Tibial artery (tissue), 4 donors: ENCODE measurements at regions not wholly inside any gene's neighbourhood (a gene's known extent, or its start where the extent isn't known, plus 50 kb on each side); places are given as distances from the start of the nearest gene placed in this dataset.

Experiments used
- DNase-seq, 2 donors: peaks; one replicate each; pipeline ENCODE4 v3.0.0-alpha.2; 2019
- H3K27ac ChIP-seq, 2 donors: fragments of 200-600 bp; sonication (generic) in 1 of 2; 1 replicate in 1 of 2; 2 replicates in 1 of 2; pipeline ENCODE4 v1.5.1; 2018 to 2019; ENCODE audit warnings: mild to moderate bottlenecking in 1 of 2
- H3K27me3 ChIP-seq, 2 donors: fragments of 200-600 bp; sonication (generic) in 1 of 2; one replicate each; pipeline versions ENCODE4 v1.5.1 to v1.6.0; 2016 to 2019
- H3K36me3 ChIP-seq, 3 donors: fragments of 200-600 bp; sonication (generic) in 2 of 3; one replicate each; pipeline ENCODE4 v1.5.1; 2016 to 2019; ENCODE audit warnings: mild to moderate bottlenecking in 2 of 3
- H3K4me1 ChIP-seq, 4 donors: fragments of 200-600 bp; sonication (generic) in 2 of 4; 1 replicate in 3 of 4; 2 replicates in 1 of 4; pipeline ENCODE4 v1.5.1; 2016 to 2019
- H3K4me3 ChIP-seq, 2 donors: fragments of 200-600 bp; sonication (generic) in 1 of 2; 1 replicate in 1 of 2; 2 replicates in 1 of 2; pipeline ENCODE4 v1.5.1; 2018 to 2019; ENCODE audit warnings: mild to moderate bottlenecking in 2 of 2
- H3K9me3 ChIP-seq, 3 donors: fragments of 200-600 bp; sonication (generic) in 1 of 3; one replicate each; pipeline ENCODE4 v1.5.1; 2016 to 2019
- CTCF ChIP-seq, 2 experiments: fragments of 200-600 bp in 1 of 2; fragments of 450-650 bp in 1 of 2; IDR thresholded peaks; one replicate each; pipeline ENCODE4 v1.5.1; 2017 to 2019; ENCODE audit warnings: antibody characterized with exemption in 2 of 2, mild to moderate bottlenecking in 1 of 2, moderate library complexity in 1 of 2
- intact Hi-C: fragments of 100-400 bp; cut with DNase I; formaldehyde crosslinking; loops from one replicate; pipeline ENCODE4 v1.15.0; 2023; ENCODE audit warnings: low total_unique reads

GRCh38 chr2:45127891-45128290 is 118.6 kb upstream of the SIX2 start:
- Histone ChIP-seq H3K36me3 (no peaks in the 10 kb centered on the region), H3K27me3 (no peaks in the 10 kb centered on the region), H3K4me1 (peaks cover 0 to 7% (median 0%) of the 10 kb centered on the region in 4 donors), H3K4me3 (no peak overlapping the region), H3K27ac (no peak overlapping the region), H3K9me3 (no peaks in the 10 kb centered on the region)
- DNase-seq: no peak
- no peak for TF ChIP-seq CTCF (IDR thresholded peaks at IDR 0.05)
- intact Hi-C loops: no loop called here

GRCh38 chr2:45127321-45127720 is 118.1 kb upstream of the SIX2 start:
- Histone ChIP-seq H3K4me1 (peaks cover 0 to 7% (median 0%) of the 10 kb centered on the region in 4 donors), H3K9me3 (no peaks in the 10 kb centered on the region), H3K27me3 (no peaks in the 10 kb centered on the region), H3K27ac (no peak overlapping the region), H3K4me3 (no peak overlapping the region), H3K36me3 (no peaks in the 10 kb centered on the region)
- TF ChIP-seq CTCF (IDR thresholded peaks at IDR 0.05): no peak
- DNase-seq: no peak
- intact Hi-C loops: no loop called here

- Histone ChIP-seq H3K36me3 (no peaks in the 10 kb centered on the region), H3K27me3 (no peaks in the 10 kb centered on the region), H3K27ac (no peak overlapping the region), H3K9me3 (no peaks in the 10 kb centered on the region), H3K4me3 (no peak overlapping the region), H3K4me1 (peaks cover 0 to 7% (median 0%) of the 10 kb centered on the region in 4 donors)
- intact Hi-C loops: no loop called here
- no peak for DNase-seq
- no peak for TF ChIP-seq CTCF (IDR thresholded peaks at IDR 0.05)
Observed at GRCh38 chr2:45125232-45125631, 116.0 kb upstream of the SIX2 start.

GRCh38 chr2:45124456-45124855 is 115.2 kb upstream of the SIX2 start:
- Histone ChIP-seq H3K36me3 (no peaks in the 10 kb centered on the region), H3K4me1 (peaks cover 0 to 7% (median 0%) of the 10 kb centered on the region in 4 donors), H3K9me3 (no peaks in the 10 kb centered on the region), H3K27me3 (no peaks in the 10 kb centered on the region), H3K4me3 (no peak overlapping the region), H3K27ac (no peak overlapping the region)
- no peak for DNase-seq
- intact Hi-C loops: no loop called here
- no peak for TF ChIP-seq CTCF (IDR thresholded peaks at IDR 0.05)

- H3K4me3 ChIP-seq: no peak overlapping the region
- no peak overlapping the region for H3K27ac ChIP-seq
- H3K4me1 ChIP-seq: peaks cover 0 to under 1% (median 0%) of the 10 kb centered on the region in 4 donors
- no peaks in the 10 kb centered on the region for H3K9me3 ChIP-seq
- no peak for DNase-seq
- no peak for TF ChIP-seq CTCF (IDR thresholded peaks at IDR 0.05)
- H3K27me3 ChIP-seq: no peaks in the 10 kb centered on the region
- intact Hi-C loops: no loop called here
- no peaks in the 10 kb centered on the region for H3K36me3 ChIP-seq
Observed at GRCh38 chr2:45123521-45124191, 114.4 kb upstream of the SIX2 start.

- no peaks in the 10 kb centered on the region for H3K9me3 ChIP-seq
- no peak overlapping the region for H3K4me3 ChIP-seq
- intact Hi-C loops: no loop called here
- no peak for TF ChIP-seq CTCF (IDR thresholded peaks at IDR 0.05)
- H3K27ac ChIP-seq: no peak overlapping the region
- H3K4me1 ChIP-seq: no peaks in the 10 kb centered on the region
- no peaks in the 10 kb centered on the region for H3K36me3 ChIP-seq
- no peak for DNase-seq
- H3K27me3 ChIP-seq: no peaks in the 10 kb centered on the region
Observed at GRCh38 chr2:45123065-45123464, 113.8 kb upstream of the SIX2 start.
